ENCODE measurements at regions not wholly inside any gene's neighbourhood (a gene's known extent, or its start where the extent isn't known, plus 50 kb on each side); places are given as distances from the start of the nearest gene placed in this dataset.

DNA sequence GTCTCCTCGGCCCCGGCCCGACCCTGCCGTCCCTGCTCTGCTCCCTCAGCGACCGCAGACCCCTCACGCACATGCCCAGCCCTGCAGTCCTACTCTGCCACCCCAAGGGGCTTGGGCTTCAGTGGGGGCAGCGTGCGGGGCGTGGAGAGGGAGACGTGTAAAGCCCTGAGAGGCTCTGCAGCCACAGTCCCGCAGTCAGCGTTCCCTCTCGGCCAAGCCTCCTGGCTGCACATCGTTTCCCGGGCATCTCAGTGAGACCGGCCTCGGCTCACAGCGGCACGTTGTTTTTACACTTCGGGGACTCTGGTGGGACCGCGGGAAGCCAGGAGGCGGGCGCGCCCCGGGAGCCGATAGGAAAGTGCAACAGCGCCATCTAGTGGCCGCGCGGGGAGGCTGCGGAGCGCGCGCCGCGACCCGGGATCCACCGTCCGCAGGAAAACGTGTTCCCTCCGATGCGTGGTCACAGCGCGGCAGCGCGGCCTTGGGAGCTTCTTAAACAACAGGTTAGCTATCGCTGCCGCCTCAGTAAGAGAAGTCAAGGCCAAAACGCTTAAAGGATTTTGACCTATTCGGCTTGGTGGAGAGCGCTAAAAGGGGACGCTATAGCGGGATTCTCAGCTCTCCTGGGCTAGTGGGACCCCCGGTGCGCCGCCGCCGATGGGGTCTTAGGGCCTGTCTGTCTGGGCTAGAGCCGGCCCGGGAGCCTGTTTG is 226.8 kb upstream of the IGF1R start:
- DNase-seq, result peak; percentile 88

DNA sequence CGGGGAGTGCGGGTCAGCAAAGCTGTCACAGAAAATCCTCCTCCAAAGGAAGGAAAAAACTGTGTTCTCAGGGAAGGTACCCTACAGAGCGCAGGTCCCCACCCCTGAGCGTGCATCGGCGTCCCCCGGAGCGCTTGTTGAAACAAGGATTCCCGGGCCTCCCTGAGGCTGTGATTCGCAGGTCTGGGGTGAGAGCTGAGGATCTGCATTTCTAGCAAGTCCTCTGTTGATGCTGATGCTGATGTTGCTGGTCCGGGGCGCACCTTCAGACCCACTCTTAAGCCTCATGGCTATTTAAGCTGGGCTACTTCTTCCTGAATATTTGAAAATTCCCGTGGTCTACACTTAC is 226.2 kb upstream of the IGF1R start:
- DNase-seq, result no peak

DNA sequence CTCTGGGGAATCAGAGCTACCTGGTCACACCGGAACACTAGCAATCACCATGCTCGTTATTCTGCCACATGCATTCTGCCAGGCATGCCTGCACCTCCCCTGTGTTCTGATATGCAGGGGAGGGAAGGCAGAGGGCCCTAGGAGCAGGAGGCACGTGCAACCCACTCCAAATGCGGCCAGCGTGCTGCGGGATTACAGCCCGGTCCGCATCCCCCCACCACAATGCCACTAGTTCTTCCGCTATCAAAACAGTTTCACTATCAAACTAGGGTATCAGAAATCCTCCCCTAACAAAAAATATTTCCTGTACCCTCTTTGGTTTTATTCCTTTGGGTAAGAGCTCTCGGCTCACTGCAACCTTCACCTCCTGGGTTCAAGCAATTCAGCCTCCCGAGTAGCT is 223.2 kb upstream of the IGF1R start:
- no peak for DNase-seq

DNA sequence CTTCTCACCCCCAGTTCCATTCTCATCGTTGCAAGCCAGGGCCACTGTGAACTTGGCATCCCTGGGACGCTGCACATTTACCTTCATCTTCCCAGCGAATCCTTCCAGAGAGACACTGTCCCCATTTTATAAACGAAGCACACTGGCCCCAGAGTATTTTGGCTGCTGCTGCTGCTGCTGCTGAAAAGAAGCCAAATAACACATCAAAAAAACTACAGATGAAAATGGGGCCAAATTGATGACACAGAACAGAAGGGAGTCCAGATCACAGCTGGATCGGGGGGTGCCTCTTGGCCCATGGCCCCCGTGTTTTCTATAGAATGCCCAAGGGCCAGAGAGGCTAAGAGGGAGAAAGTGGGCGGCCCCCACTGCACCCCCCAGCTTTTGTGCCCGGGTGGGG is 221.0 kb upstream of the IGF1R start:
- no peak for DNase-seq

DNA sequence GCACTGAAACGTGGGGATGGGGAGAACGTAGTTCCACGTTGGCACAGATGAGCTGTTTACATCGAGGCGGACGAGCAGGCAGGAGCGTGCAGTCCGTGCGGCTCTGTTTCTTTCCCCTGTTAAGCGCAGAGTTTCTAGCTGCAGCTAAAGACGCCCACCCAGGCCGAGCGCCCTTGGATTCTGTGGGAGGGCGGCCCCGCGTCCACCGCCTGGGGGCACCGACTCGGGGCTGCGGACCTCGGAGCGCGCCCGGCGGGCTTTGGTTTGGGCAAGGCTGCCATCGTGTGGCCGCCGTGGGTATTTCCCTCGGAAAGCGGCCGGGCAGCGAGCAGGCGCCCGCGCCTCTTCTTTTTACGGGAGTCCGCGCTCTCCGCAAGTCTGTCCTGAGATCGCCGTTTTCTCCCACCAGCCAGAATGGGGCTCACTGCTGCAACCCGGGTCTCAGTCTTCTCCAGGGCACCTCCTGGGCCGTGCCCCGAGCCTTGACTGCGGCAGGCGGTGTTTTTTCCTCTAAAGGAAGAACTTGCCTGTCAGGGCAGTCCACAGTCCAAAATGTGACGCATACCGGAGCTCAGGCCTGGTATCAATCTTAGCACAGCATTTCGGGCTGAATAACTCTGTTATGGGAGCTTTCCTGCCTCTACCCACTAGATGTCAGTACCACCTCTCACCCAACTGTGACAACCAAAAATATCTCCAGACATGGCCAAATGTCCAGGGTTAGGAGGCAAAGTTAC is 219.9 kb upstream of the IGF1R start:
- peak; percentile 90 for DNase-seq

DNA sequence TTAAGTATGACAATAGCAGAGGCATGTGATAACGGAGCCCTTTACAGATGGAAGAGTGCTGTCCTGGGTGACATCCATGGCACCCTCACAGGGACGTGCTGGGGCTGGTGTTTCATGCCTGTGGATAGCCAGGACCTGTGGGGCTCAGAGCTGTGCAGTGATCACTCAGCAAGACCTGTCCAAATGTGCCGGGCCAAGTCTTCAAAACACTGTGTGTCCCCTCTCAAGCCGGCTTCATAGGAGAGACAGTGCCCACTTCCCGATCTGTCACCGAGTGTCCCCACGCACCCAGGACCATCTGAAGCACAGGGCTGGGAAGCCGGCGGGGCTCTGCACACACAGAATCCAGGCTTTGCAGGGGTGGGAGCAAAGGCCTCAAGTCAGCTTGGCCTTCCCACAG is 217.2 kb upstream of the IGF1R start:
- no peak for DNase-seq

DNA sequence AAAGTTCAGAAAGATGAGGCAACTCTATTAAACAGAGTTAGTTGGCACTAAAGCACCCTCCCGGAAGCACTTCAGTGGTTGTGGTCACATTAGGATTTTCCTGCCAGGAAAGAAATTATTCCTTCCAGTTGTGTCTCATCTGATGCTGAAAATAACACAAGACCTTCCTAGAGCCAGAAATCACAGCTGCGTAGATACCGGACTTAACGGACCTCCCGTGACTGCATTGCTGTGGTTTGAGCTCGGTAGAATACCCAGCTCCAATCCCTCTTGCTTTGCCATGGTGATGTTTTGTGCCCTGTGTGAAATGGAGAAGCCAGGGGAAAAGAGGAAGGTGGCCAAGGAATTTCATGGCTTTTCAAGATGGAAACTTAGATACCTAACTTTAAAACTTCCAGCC is 215.0 kb upstream of the IGF1R start:
- no peak for DNase-seq

DNA sequence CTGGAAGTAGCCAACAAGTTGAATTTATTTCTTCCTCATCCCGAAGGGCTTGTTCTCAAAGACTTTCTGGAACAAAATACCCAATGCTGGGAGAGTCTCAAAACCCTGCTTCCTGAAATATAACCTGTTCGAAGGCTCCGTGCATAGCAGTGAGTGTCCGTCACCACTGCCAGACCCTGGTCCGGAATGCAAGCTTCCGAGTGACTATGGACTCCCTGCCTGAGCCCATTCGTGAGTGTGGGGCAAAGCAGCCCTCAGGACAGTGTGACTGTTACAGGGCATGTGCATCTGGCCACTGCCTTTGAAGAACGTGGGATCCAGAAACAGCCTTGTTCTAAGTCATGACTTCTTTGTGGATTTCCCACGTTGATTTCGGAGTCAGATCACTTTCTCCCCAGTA is 214.5 kb upstream of the IGF1R start:
- DNase-seq, result no peak

DNA sequence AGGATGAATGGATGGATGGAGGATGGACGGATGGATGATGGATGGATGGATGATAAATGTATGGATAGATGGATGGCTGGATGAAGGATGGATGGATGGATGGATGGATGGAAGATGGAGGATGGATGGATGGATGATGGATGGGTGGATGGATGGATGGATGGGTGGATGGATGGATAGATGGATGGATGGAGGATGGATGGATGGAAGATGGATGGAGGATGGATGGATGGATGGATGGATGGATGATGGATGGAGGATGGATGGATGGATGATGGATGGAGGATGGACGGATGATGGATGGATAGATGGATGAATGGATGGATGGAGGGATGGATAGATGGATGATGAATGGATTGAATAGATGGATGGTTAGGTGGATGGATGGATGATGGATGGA is 210.6 kb upstream of the IGF1R start:
- no peak for DNase-seq

DNA sequence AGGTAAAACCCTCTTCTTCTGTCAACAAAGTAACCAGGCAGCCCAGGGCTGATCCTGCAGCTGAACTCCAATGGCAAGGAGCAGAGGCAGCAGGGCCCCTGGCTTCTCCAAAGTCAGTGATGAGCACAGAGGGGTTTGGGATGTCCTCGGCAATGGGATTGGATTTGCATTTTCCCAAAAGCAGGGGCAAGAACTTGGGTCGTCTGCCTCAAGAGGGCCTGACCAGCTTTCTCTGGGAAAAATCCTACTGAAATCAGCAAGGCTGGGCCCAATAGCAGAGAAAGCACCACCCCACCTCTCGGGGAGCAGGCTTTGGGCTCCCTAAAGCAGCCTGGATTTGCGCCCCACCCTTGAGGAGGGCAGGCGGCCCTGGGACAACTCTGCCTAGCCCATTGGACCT is 210.0 kb upstream of the IGF1R start:
- no peak for DNase-seq

DNA sequence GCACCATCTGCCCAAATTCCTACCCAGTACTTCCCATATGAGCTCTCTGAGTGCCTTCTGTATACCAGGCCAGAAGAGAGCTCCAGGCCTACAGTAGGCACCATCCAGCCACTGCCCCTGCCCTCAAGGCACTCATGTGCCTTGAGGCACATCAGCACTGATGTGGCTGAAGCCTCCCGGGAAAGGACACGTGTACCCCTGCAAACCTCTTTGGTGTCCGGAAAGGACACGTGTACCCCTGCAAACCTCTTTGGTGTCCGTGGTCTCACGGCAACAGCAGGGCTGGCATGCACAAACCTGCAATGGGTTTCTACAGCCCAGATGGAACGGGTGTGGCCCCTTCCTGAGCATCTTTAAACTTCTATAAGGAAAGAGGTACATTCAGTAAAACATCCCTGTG is 209.4 kb upstream of the IGF1R start:
- DNase-seq, result no peak

DNA sequence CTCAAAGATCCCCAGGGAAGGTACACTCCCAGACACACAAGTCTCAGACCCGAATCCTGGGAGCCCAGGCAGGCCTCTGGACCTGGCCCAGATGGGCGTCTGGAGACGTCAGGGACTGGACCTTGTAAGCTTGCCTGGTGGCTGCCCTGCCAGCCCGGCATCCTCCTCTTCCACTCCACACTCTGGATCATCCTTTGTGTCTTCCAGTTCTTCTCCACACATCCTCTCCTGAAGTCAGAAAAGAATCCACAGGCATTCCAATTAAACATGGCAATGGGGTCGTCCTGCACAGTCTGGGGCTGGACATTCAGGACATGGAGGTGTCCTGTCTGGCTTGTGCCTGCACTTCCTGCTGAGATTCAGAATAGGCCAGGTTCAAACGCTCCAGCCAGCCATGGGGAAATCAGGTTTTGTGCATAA is 208.8 kb upstream of the IGF1R start:
- no peak for DNase-seq

DNA sequence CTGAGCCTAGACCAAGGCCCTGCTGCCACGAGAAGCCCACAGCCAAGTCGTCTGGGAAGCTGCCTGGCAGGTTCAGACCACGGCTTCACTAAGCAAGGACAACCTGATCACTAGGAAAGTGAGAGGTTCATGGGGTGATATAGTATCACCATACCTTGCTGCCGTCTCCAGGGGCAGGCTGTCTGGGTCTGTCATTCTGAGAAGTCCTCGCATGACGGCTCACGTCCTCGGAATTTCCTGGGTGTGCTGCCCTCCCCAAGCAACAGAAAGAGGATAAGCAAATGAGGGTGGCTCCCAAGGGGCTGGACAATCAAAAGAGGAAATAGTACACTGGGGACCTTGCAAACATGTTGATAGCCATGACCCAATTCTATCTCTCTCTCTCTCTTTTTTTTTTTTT is 207.4 kb upstream of the IGF1R start:
- no peak for DNase-seq

DNA sequence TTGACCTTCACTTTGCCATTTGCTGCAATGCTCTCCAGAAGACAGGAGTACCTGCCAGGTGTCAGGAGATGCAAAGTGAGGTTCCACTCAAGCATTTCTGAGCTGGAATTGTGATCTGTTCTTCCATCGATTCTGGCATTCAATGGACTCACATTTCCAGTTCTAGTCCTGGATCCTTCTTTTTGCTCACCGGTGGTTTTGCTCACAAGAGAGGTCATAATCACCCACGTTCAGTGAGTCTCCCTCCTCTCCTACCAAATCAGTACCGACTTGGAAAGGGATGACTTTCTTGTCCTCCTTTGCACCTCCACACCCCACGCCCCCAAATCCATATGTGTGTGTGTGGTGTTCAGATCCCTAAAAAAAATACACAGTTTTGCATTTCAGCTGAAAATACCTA is 206.7 kb upstream of the IGF1R start:
- no peak for DNase-seq

DNA sequence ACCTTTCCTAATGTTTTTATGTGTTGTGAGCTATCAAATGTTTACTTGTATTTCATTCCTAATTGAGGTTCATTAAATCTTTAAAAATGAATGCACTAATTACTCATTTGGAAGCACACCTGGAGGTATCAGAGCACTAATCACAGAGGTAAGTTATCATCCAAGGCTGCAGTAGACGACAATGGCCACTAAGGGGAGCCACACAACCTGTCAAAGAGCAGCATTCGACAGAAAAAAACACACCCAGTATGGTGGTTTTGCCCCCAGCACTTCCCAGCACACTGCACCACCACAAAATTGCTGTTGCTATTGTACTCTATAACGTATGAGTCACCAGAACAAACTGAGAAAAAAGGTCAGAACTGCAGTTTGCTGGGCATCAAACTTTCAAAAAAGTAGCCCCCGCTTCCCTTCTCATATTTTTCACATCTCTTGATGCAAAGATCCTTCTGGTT is 205.9 kb upstream of the IGF1R start:
- DNase-seq, result peak; percentile 76

DNA sequence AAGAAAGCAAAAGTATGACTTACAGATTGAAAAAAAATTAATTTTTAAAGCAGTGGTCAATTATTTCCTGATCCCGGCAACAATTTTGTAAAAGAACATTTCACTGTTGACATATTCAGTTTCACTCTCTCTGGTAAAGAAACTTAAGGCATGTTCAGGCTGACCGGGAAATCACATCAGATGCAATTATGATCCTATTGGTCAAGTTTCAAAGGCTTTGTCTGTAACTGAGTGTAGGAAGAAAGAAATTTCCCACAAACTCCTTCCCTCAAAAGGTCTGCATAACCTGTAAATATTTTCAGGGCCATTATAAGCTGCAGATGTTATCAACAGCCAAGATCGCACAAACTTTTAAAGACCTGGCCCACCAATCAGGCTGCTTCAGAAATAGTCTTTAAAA is 205.4 kb upstream of the IGF1R start:
- no peak for DNase-seq

DNA sequence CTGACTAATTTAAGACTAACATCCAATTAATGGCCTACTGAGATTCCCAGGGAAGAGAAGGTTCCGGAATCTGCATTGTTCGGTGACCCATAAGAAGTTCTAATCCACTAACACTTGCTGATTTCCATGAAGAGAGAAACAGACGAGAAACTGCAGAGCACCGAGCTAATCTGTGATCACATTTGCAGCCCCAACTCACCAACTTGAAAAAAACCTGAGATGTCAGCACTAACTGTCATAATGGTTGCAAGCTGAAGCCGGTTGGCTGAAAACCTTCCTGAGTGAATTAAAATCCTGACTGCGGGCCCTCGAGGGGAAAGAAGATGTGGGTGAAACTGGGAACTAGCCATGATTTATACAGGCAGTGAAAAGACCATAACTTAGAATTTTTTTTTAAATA is 204.8 kb upstream of the IGF1R start:
- no peak for DNase-seq

DNA sequence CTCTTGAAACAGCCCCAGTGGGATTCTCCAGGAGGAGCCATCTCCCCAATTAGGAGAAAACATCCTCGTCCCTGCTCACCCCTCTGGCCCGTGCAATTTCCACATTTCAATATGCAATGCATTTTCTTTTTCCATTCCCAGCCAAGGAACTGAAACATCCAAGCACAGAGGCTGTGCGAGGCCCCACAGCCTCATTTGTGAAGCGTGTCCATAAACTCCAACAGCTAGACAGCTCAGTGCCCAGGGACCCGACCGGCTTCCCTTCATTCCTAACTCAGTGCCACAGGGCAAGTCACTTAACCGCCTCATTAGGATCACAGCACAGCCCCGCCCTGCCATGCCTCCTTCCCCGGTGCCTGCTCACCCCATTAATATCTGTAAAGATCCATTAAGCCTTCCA is 204.2 kb upstream of the IGF1R start:
- DNase-seq, result no peak

DNA sequence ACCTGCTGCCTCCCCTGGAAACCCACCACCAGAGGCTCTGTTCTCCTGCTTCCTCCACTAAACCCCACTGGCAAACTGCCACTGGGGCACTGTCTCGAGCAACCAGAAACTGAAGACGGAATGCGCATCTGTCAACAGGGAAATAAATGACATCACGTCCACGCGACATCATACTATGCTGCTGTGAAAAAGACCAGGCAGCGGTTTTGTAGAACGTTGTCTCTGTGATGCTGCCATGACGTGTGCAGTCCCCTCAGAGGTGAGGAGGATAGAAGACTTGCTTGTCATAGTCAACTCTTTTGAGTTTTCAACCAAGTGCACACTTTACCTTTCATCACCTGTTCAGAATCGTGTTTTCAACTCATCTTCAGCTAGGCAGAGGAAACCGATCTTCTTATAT is 203.0 kb upstream of the IGF1R start:
- DNase-seq, result no peak

DNA sequence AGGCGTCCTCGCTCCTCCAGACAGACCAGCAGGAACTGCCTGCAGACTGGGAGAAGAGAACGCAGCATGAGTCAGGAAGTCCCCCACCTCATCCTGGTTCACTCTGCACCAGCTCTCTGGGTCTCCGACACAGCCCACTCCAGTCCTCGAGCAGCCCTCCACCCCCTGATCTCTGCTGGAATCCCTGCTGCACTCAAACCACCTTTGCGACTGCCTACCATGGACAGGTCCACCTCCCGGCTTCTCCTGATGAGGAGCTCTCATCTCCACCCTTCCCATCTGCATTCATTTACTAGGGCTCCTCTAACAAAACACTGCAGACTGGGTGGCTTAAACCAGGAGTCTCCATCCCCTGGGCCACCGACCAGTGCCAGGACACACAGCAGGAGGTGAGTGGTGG is 202.3 kb upstream of the IGF1R start:
- no peak for DNase-seq

DNA sequence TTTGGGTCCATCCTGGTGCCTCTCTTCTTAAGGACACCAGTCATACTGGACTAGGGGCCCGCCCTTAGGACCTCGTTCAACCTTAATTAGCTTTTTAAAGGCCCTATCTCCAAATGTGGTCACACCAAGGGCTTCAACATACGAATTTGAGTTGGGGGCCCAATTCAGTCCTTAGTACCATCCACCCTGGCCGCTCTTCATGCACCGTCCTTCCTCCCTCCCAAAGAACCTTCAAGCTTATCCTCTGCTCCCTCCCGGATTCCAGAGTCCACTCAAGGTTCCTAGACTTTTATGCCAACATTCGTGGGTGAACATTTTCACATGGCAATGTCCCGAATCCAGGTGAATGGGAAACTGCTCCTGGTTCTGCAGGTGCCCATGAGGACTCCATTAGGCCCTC is 201.3 kb upstream of the IGF1R start:
- no peak for DNase-seq

DNA sequence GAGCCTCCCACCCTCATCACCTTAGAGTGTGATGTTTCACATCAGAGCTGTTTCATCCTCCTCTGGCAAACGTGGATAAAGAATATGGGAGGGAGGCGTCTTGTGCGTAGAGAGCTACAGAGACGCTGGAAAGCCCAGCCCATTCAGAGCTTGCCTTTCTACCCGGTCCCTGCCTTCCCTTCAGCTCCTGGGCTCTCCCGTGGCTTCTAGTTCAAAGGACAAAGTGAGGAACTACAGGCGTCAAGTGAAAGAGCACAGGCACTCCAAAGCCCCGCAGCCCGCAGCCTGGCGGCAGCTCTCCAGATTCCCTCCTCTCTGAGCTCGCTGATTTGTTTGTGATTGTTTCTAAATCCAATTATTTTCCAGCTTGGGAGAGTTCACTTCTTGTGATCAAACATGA is 197.1 kb upstream of the IGF1R start:
- DNase-seq, result no peak

DNA sequence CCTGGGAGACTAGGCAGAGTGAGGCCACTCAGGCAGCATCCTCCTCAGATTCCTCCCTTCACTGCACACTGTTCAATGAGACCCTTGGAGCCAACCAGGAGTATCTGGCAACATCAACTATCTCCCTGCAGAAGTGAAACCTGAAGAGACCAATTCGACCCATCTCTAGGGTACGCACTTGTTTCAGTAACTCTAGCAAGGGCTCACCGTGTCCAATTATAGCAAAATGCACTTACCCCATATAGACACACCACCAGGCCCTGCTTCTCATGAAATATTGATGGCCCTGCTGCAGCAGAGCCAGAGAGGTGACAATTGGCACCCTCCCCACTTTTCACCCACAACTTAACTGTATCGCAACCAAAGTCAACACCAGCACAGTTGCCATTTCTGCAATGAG is 196.1 kb upstream of the IGF1R start:
- no peak for DNase-seq

DNA sequence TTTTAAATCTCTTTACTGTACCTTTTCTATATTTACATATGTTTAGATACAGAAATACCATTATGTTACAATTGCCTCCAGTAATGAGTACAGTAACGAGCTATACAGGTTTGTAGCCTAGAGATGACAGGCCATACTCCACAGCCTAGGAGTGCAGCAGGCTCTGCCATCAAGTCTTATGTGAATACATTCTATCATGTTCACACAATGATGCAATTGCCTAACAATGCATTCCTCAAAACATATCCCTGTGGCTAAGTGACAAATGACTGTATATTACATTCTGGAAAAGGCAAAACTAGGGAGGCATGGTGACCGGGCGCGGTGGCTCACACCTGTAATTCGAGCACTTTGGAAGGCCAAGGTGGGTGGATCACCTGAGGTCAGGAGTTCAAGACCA is 192.4 kb upstream of the IGF1R start:
- DNase-seq, result no peak

DNA sequence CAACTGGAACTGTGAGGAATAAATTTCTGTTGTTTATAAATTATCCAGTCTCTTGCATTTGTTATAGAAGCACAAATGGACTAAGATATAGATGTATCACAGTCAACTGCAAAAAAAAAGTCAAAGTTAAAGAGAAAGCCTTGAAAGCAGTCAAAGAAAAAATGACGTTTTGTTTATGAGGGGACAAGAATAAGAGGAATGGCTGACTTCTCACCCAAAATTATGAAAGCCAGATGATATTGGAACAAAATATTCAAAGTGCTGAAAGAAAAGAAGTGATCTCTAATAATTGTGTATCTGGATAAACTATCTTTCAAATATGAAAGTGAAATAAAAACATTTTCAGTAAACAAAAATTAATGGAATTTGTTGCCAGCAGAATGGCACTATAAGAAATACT is 171.8 kb upstream of the IGF1R start:
- no peak for DNase-seq

Data from right forelimb (tissue), 1 donor.